Liver (tissue), 8 donors: ENCODE measurements at regions not wholly inside any gene's neighbourhood (a gene's known extent, or its start where the extent isn't known, plus 50 kb on each side); places are given as distances from the start of the nearest gene placed in this dataset.
A peak's percentile ranks its signal among the peaks of the same experiment; 100 is the strongest.

Experiments
- DNase-seq: peaks from one replicate; pipeline ENCODE4 v3.0.0-alpha.2; 2017; ENCODE audit warnings: low spot score
- H3K27ac ChIP-seq, 2 donors: one replicate each; pipeline ENCODE4 v1.7.0; 2013; ENCODE audit warnings: inconsistent platforms in 2 of 2, low read length in 2 of 2, control low read depth in 1 of 2, low read depth in 1 of 2, mild to moderate bottlenecking in 1 of 2
- H3K27me3 ChIP-seq, 4 donors: one replicate each; pipeline versions ENCODE4 v1.6.1 to v1.7.0; 2013; ENCODE audit warnings: low read length in 3 of 4, inconsistent platforms in 1 of 4, mild to moderate bottlenecking in 1 of 4, moderate library complexity in 1 of 4; ENCODE audit not compliant: control insufficient read depth in 4 of 4, insufficient read depth in 4 of 4
- H3K36me3 ChIP-seq, 4 donors: one replicate each; pipeline versions ENCODE4 v1.6.1 to v1.7.0; 2013; ENCODE audit warnings: low read length in 3 of 4, mild to moderate bottlenecking in 3 of 4, low read depth in 1 of 4, moderate library complexity in 1 of 4; ENCODE audit not compliant: control insufficient read depth in 4 of 4, insufficient read depth in 3 of 4
- H3K4me1 ChIP-seq, 4 donors: one replicate each; pipeline versions ENCODE4 v1.6.1 to v1.7.0; 2013; ENCODE audit warnings: low read length in 3 of 4, mild to moderate bottlenecking in 3 of 4, moderate library complexity in 1 of 4; ENCODE audit not compliant: control insufficient read depth in 4 of 4, insufficient read depth in 4 of 4
- H3K4me3 ChIP-seq, 3 donors: one replicate each; pipeline versions ENCODE4 v1.6.1 to v1.7.0; 2013; ENCODE audit warnings: low read length in 3 of 3, control low read depth in 1 of 3, low read depth in 1 of 3, mild to moderate bottlenecking in 1 of 3
- H3K9ac ChIP-seq, 2 donors: one replicate each; pipeline ENCODE4 v1.7.0; 2013; ENCODE audit warnings: low read length in 2 of 2, mild to moderate bottlenecking in 2 of 2, moderate library complexity in 2 of 2, control low read depth in 1 of 2, low read depth in 1 of 2
- H3K9me3 ChIP-seq, 4 donors: one replicate each; pipeline versions ENCODE4 v1.6.1 to v1.7.0; 2013; ENCODE audit warnings: low read length in 3 of 4; ENCODE audit not compliant: control insufficient read depth in 4 of 4
- ATF3 ChIP-seq: IDR thresholded peaks from 2 replicates; pipeline ENCODE4 v1.6.1; 2016; ENCODE audit warnings: antibody characterized with exemption
- CTCF ChIP-seq: fragments of 150-350 bp; IDR thresholded peaks from 2 replicates; pipeline ENCODE4 v1.5.1; 2017; ENCODE audit warnings: improper control_type of control experiment, low read depth, low read length; ENCODE audit not compliant: missing input control
- EGR1 ChIP-seq, 2 donors: IDR thresholded peaks; 2 replicates each; pipeline ENCODE4 v1.6.1; 2016 to 2018; ENCODE audit warnings: antibody characterized with exemption in 2 of 2, low read depth in 2 of 2
- FOXA2 ChIP-seq: IDR thresholded peaks from 2 replicates; pipeline ENCODE4 v1.6.1; 2016; ENCODE audit warnings: antibody characterized with exemption
- GABPA ChIP-seq, 2 donors: IDR thresholded peaks in 1 of 2; conservative IDR thresholded peaks in 1 of 2; 2 replicates each; pipeline ENCODE4 v1.6.1; 2016; ENCODE audit warnings: antibody characterized with exemption in 2 of 2, mild to moderate bottlenecking in 1 of 2, moderate library complexity in 1 of 2
- HNF4A ChIP-seq, 2 donors: conservative IDR thresholded peaks; 2 replicates each; pipeline ENCODE4 v1.6.1; 2016; ENCODE audit warnings: antibody characterized with exemption in 2 of 2, mild to moderate bottlenecking in 2 of 2
- JUND ChIP-seq, 2 donors: IDR thresholded peaks; 2 replicates each; pipeline ENCODE4 v1.6.1; 2016; ENCODE audit warnings: antibody characterized with exemption in 2 of 2
- MAX ChIP-seq: IDR thresholded peaks from 2 replicates; pipeline ENCODE4 v1.6.1; 2016; ENCODE audit warnings: antibody characterized with exemption
- NR2F2 ChIP-seq: IDR thresholded peaks from 2 replicates; pipeline ENCODE4 v1.6.1; 2016; ENCODE audit warnings: antibody characterized with exemption
- RAD21 ChIP-seq, 2 donors: IDR thresholded peaks; 2 replicates each; pipeline ENCODE4 v1.6.1; 2016; ENCODE audit warnings: antibody characterized with exemption in 2 of 2, mild to moderate bottlenecking in 2 of 2
- REST ChIP-seq: IDR thresholded peaks from 2 replicates; pipeline ENCODE4 v1.6.1; 2016; ENCODE audit warnings: antibody characterized with exemption, mild to moderate bottlenecking
- RXRA ChIP-seq, 2 donors: IDR thresholded peaks; 2 replicates each; pipeline ENCODE4 v1.6.1; 2017 to 2018; ENCODE audit warnings: antibody characterized with exemption in 2 of 2, mild to moderate bottlenecking in 1 of 2
- SP1 ChIP-seq: IDR thresholded peaks from 2 replicates; pipeline ENCODE4 v1.6.1; 2018; ENCODE audit warnings: antibody characterized with exemption, mild to moderate bottlenecking
- TAF1 ChIP-seq: conservative IDR thresholded peaks from 2 replicates; pipeline ENCODE4 v1.6.1; 2016; ENCODE audit warnings: antibody characterized with exemption, mild to moderate bottlenecking
- YY1 ChIP-seq: IDR thresholded peaks from 2 replicates; pipeline ENCODE4 v1.6.1; 2016; ENCODE audit warnings: antibody characterized with exemption, mild to moderate bottlenecking
- ZBTB33 ChIP-seq: IDR thresholded peaks from 2 replicates; pipeline ENCODE4 v1.6.1; 2016; ENCODE audit warnings: antibody characterized with exemption
- WGBS: extraction: QIAGEN DNeasy Blood & Tissue Kit; methylation state at CpG from one replicate; pipeline ENCODE4 v1.1.7; 2013; 5-methylcytosine and 5-hydroxymethylcytosine counted together
- donor health status: healthy.
- donor health status: healthy.
- donor health status: healthy.
- donor health status: healthy.
- donor health status: healthy.

- no peak for DNase-seq
- H3K4me3 ChIP-seq: no peak overlapping the region
- H3K27ac ChIP-seq: no peak overlapping the region
- H3K9ac ChIP-seq: no peak overlapping the region
- H3K4me1 ChIP-seq: peaks cover 4 to 38% (median 16%) of the 10 kb centered on the region in 4 donors
- no peaks in the 10 kb centered on the region for H3K36me3 ChIP-seq
- H3K27me3 ChIP-seq: no peaks in the 10 kb centered on the region
- TF ChIP-seq JUND (IDR thresholded peaks at IDR 0.05): peak in 1 of 2 donors; percentile 19
- TF ChIP-seq MAX: no peak
- no peak for TF ChIP-seq NR2F2
- peak in 1 of 2 donors; percentile 20 for TF ChIP-seq HNF4A (conservative IDR thresholded peaks at IDR 0.05)
- TF ChIP-seq RXRA (IDR thresholded peaks at IDR 0.05): peak in 1 of 2 donors; percentile 16
- TF ChIP-seq EGR1 (IDR thresholded peaks at IDR 0.05; ENCODE audit: low read depth in 2 of 2): no peak
- no peak for TF ChIP-seq ZBTB33
- TF ChIP-seq GABPA (IDR thresholded peaks at IDR 0.05 in 1 of 2, conservative IDR thresholded peaks at IDR 0.05 in 1 of 2): no peak
- TF ChIP-seq TAF1: no peak
- no peaks in the 10 kb centered on the region for H3K9me3 ChIP-seq
- WGBS: 85% methylated on average over 2 of the region's 2 CpGs
These were observed 392.8 kb downstream of the RAPGEF2 start for GRCh38 chr4:159495515-159496236.

GRCh38 chr4:159496248-159496647 lies 393.4 kb downstream of the RAPGEF2 start:
- Histone ChIP-seq H3K9me3 (no peaks in the 10 kb centered on the region), H3K4me3 (no peak overlapping the region), H3K9ac (no peak overlapping the region), H3K4me1 (peaks cover 4 to 38% (median 16%) of the 10 kb centered on the region in 4 donors), H3K27me3 (no peaks in the 10 kb centered on the region), H3K36me3 (no peaks in the 10 kb centered on the region), H3K27ac (no peak overlapping the region)
- 90% methylated on average over 1 of the region's 1 CpG for whole genome bisulfite sequencing
- no peak for DNase-seq
- TF ChIP-seq MAX (peak; percentile 37), GABPA (IDR thresholded peaks at IDR 0.05 in 1 of 2, conservative IDR thresholded peaks at IDR 0.05 in 1 of 2) (no peak), ZBTB33 (peak; percentile 37), REST (no peak), YY1 (peak; percentile 40), SP1 (peak; percentile 11), FOXA2 (no peak), HNF4A (conservative IDR thresholded peaks at IDR 0.05) (peak; percentile 17 to 56), CTCF (no peak), JUND (IDR thresholded peaks at IDR 0.05) (peak in 1 of 2 donors; percentile 39), RAD21 (IDR thresholded peaks at IDR 0.05) (peak in 1 of 2 donors; percentile 12), RXRA (IDR thresholded peaks at IDR 0.05) (peak; percentile 34 to 81), EGR1 (IDR thresholded peaks at IDR 0.05; ENCODE audit: low read depth in 2 of 2) (no peak), ATF3 (no peak)
